GM18511 (cell line): ENCODE measurements at regions not wholly inside any gene's neighbourhood (a gene's known extent, or its start where the extent isn't known, plus 50 kb on each side); places are given as distances from the start of the nearest gene placed in this dataset.
"Not testable (repeated sequence)": the region's sequence is repeated elsewhere in the genome, so short reads cannot be mapped to it uniquely, and the experiment has no call there.

Source experiments
- ATAC-seq: cut with Tn5 transposase; IDR thresholded peaks from one replicate; pipeline ENCODE4 v1.9.1; 2021; ENCODE audit warnings: mild to moderate bottlenecking, moderate library complexity; ENCODE audit not compliant: unreplicated experiment

DNA sequence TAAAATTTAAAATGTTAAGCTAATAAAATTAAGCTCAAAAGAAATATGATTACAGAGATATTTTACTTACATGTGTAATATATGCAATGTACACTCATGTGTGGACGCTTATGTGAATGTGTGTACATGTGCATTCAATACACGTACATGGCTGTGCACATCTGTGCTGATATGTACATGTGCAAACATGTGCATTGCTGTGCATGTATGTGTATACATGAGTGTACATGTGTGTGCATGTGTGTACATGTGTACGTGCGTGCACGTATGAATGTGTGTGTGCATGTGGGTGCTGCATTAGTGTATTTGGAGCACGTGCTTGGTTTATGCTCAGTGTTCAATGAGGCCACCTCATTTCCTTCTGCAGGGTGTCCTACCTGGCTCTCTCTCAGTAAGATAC, 88.2 kb upstream of the TMEM18 start:
- ATAC-seq, result no peak

DNA sequence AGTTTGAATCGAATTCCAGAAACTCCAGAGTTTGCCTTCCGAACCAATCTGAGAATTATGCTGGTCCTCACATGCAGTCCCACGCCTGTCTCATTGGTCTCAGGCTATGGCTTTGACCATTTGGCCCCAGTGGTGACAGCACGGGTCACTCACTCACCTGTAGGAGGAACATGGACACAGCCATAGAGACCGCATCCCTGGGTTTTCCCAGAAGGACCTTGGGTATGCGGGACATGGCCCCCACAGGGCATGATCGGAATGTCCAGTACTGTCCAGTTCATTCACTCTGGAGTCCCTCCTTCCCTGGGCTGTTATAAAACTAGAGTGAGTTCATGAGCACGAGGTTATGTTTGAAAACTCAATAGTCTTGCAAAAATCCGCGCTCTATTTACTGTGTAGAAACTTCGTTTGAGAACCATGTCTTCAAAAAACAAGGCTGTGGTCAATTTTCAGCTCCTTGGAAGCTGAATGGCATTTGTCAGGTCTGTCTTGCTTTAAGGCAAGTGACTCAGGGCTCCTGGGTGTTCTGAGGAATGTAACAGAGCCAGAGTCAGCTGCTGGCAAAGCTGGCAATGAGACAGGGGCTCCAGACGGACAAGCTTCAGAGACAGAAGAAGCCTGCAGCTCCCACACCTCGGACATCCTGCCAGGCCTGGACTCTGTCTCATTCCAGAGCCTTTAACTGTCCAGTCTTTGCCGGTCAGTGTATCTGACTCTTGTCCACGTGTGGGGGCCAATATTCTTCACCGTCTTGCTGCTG, 86.7 kb upstream of the TMEM18 start:
- no peak for ATAC-seq

DNA sequence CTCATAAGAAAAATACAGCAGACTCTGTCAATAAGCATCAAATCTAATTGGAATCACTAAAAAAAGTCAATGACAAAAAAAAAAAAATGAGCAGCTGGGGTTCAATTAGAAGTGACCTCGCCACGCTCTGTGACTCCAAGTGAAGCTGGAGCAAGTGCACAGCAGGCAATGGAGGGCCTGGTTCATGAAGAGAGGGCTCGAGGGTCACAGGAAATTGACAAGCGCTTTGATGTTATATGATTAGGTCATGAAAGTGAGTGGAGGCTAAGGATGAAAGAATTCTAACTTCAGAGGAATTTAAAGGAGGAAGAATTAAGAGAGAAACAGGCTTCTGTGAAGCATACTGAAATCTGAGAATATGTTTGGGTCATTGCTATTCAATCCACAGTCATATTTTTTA, 85.4 kb upstream of the TMEM18 start:
- no peak for ATAC-seq

- ATAC-seq, result no peak
Observed at GRCh38 chr2:761384-761783, 84.2 kb upstream of the TMEM18 start.

- ATAC-seq, result no peak
Observed at GRCh38 chr2:760001-760400, 82.8 kb upstream of the TMEM18 start.

DNA sequence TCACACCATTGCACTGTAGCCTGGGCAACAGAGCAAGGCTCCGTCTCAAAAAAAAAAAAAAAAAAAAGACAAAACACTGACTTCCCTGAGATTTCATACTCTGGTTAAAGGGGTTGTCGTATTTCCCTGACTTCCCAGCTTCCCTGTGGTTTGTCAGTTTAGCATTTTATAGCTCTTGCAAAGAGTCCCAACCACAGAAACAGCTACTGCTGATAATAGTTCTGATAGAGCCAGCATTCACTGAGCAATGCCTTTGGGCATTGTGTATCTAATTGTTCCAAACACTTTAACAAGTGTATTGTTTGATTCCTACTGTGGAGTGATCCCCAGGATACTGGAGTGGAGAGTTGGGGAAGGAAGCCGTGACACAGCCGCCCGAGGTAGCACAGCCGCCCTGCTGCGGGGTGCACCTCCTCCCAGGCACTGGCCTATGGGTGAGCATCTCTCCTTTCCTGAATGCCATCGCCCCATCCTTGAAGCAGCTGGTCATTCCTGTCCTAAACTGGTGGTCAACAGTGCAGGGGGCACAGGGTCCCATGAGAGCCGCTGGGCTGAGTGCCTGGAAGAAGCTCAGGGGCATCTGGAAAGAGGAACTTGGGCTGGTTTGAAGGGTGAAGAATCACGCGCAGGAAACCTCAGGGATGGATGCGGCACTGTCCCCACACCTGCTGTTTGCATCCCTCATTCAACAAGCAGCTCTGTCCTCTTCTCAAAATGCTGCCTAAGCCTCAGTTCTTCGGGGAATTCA, 81.0 kb upstream of the TMEM18 start:
- no peak for ATAC-seq

DNA sequence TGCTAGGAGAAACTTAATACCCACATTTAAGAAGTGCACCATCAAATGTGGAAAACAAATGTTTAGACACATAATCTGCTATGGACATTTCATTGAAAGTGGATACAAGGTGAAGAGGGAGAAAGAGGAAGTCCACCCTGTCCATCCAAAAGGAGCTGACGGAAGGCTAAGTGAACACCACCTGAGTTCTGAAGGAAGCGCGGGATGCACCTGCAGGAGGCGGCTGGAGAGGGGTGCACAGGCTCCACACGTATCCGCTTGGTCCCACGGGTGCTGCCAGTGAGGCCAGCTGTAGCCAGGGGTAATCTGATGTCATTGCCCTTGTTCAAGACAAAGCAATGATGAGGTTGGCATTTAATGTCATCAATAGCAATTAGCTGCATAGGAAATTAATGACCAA, 75.9 kb upstream of the TMEM18 start:
- no peak for ATAC-seq

DNA sequence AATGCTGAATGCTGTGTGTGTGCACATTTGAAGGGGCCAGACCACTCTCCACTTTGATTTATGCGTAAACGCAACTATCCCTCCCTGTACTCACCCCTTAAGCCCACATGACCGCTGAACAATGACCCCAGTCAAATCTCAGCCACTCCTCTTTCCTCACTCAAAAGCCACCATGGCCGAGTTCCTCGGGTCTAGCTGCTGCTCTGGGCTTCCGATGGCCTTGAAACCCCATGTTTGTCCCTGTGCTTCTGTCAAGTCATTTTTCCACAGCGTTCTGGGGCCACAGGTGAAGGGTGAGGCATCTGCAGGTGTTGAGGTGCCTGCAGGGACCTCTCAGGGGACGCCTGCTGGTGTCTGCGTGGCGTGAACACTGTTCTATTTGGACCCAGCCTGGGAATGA, 74.3 kb upstream of the TMEM18 start:
- ATAC-seq, result no peak

DNA sequence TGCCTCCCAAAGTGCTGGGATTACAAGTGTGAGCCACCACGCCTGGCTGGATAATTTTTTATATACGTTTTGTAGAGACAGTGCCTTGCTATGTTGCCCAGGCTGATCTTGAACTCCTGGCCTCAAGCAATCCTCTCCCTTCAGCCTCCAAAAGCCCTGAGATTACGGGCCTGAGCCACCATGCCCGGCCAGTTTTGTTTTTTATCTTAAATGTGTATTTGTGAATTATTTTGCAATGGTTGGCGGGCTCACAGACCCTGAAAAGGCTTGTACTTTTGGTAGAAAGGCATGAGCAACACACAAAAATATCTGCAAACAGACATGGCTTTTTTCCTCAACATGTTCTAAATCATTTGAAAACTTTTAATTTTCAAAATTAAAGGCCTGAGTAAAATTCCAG, 73.4 kb upstream of the TMEM18 start:
- ATAC-seq, result no peak

- ATAC-seq, result no peak
Observed at GRCh38 chr2:747762-748351, 70.7 kb upstream of the TMEM18 start.

DNA sequence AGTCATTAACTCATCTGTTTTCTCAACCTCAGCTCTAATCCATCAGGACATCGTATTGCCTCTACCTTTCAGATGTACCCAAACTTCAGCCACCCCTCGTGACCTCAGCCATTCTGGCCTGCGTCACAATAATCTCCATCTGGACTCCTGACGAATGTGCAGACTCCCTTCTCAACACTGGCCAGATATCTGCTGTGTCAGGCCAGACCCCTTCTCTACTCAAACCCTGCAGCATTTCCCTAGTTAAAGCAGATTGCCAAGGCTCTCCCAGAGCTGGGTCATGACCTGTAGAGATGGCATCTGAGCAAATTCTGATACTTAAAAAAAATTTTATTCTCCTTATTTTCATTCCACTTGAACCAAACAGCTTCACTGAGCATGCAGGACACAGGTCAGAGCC, 69.5 kb upstream of the TMEM18 start:
- no peak for ATAC-seq

GRCh38 chr2:744088-744487, 66.9 kb upstream of the TMEM18 start:
- ATAC-seq, result no peak

GRCh38 chr2:742221-742620, 65.0 kb upstream of the TMEM18 start:
- no peak for ATAC-seq

DNA sequence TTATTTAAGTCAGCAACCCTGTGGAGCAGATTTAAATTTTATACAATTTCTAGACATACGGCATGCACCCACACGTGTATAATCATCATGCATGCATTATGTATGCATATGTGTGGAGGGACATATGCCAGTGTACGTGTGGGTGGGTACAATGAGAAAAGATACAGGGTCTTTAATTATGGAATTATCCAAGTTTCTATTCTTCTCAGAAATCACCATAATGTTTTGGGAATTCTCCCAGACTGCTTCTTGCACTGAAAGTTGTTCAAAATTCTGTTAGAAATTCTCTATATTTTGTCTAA, 63.9 kb upstream of the TMEM18 start:
- ATAC-seq, result no peak

GRCh38 chr2:740322-741194, 63.4 kb upstream of the TMEM18 start:
- ATAC-seq, result peak; percentile 63

DNA sequence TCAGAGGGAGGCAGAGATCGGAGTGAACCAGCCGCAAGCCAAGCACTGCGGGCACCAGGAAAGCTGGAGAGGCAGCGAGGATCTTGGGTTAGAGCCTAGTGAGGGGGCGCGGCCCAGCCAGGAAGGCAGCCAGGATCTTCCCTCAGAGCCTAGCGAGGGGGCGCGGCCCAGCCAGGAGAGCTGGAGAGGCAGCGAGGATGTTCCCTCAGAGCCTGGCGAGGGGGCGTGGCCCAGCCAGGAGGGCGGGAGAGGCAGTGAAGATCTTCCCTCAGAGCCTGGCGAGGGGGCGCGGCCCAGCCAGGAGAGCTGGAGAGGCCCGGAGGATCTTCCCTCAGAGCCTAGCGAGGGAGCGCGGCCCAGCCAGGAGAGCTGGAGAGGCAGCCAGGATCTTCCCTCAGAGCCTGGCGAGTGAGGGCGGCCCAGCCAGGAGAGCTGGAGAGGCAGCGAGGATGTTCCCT, 62.7 kb upstream of the TMEM18 start:
- not testable (repeated sequence) for ATAC-seq

- no peak for ATAC-seq
Observed at GRCh38 chr2:736939-737338, 59.7 kb upstream of the TMEM18 start.

GRCh38 chr2:735670-736218, 58.5 kb upstream of the TMEM18 start:
- peak; percentile 68 for ATAC-seq

- no peak for ATAC-seq
Observed at GRCh38 chr2:734496-734895, 57.3 kb upstream of the TMEM18 start.

GRCh38 chr2:733495-733894, 56.3 kb upstream of the TMEM18 start:
- no peak for ATAC-seq

DNA sequence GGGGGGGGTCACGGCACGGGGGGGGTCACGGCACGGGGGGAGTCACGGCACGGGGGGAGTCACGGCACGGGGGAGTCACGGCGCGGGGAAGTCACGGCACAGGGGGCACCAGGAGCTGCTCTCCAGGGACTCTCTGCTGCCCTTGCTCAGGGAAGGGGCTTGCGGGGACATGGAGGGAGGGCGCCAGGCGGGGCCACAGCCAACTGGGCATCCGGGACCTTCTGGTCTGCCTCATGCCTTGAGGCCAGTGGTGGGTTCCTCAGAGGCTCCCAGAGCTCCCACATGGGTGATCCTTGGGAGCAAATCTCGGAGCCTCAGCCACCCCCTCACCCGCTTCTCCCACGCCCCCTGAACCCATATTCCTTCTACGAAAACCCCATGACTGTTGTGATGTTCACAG, 55.8 kb upstream of the TMEM18 start:
- ATAC-seq, result no peak
